Heart right ventricle (tissue), 16 donors: ENCODE measurements at regions not wholly inside any gene's neighbourhood (a gene's known extent, or its start where the extent isn't known, plus 50 kb on each side); places are given as distances from the start of the nearest gene placed in this dataset.
A peak's percentile ranks its signal among the peaks of the same experiment; 100 is the strongest.

Experiments
- ATAC-seq, 8 donors: fragments of 200-7000 bp; cut with Tn5 transposase; one replicate each; pipeline ENCODE4 v1.9.1; 2020; ENCODE audit warnings: mild to moderate bottlenecking in 8 of 8, moderate library complexity in 8 of 8, moderate number of reproducible peaks in 1 of 8
- DNase-seq, 2 donors: peaks; one replicate each; pipeline ENCODE4 v3.0.0-alpha.2; 2020
- H3K27ac ChIP-seq, 10 donors: fragments of 200-600 bp; sonication (generic) in 2 of 10; one replicate each; pipeline versions ENCODE4 v1.5.0 to v1.8.0; 2020 to 2022; ENCODE audit warnings: mild to moderate bottlenecking in 3 of 10
- H3K27me3 ChIP-seq, 7 donors: fragments of 200-600 bp; one replicate each; pipeline ENCODE4 v1.8.0; 2021 to 2022; ENCODE audit warnings: mild to moderate bottlenecking in 2 of 7
- H3K36me3 ChIP-seq, 9 donors: fragments of 200-600 bp; sonication (generic) in 1 of 9; one replicate each; pipeline versions ENCODE4 v1.5.0 to v1.8.0; 2020 to 2022; ENCODE audit warnings: mild to moderate bottlenecking in 2 of 9
- H3K4me1 ChIP-seq, 9 donors: fragments of 200-600 bp; sonication (generic) in 1 of 9; one replicate each; pipeline versions ENCODE4 v1.5.0 to v1.8.0; 2020 to 2022; ENCODE audit warnings: mild to moderate bottlenecking in 4 of 9
- H3K4me3 ChIP-seq, 10 donors: fragments of 200-600 bp; sonication (generic) in 2 of 10; one replicate each; pipeline versions ENCODE4 v1.5.0 to v1.8.0; 2020 to 2022; ENCODE audit warnings: mild to moderate bottlenecking in 7 of 10, moderate library complexity in 2 of 10
- H3K9me3 ChIP-seq, 11 donors: fragments of 200-600 bp in 10 of 11; sonication (generic) in 2 of 11; one replicate each; pipeline versions ENCODE4 v1.5.0 to v1.8.0; 2013 to 2022; ENCODE audit warnings: mild to moderate bottlenecking in 2 of 11, control low read depth in 1 of 11, moderate library complexity in 1 of 11
- CTCF ChIP-seq, 9 donors: fragments of 200-600 bp; sonication (generic) in 2 of 9; IDR thresholded peaks; one replicate each; pipeline versions ENCODE4 v1.5.0 to v1.8.0; 2021 to 2022; ENCODE audit warnings: antibody characterized with exemption in 9 of 9, mild to moderate bottlenecking in 5 of 9, moderate library complexity in 1 of 9
- WGBS, 2 donors: extraction: QIAGEN DNeasy Blood & Tissue Kit; methylation state at CpG; one replicate each; pipeline ENCODE4 v1.1.7; 2013; ENCODE audit warnings: inconsistent platforms in 1 of 2; 5-methylcytosine and 5-hydroxymethylcytosine counted together
- intact Hi-C, 10 donors: fragments of 100-400 bp; cut with DNase I; formaldehyde crosslinking; loops; one replicate each; pipeline versions ENCODE4 v1.11.1 to v1.14.2; 2022
- donor health status: Arrhythmogenic right ventricular cardiomyopathy.
- donor health status: ischemic (EF 13 %, LVEDD 7.1; RV severe dilation, severe dysfunction).
- donor health status: healthy with polysubstance abuse.
- donor health status: DM: no; HTN: yes; CAD: no.
- donor health status: DM: no; HTN: no; CAD: no.
- donor health status: ischemic (EF 25% LVEDD 6.9; RV normal size, moderate dysfunction).
- donor health status: ischemic (EF 25% LVEDD 5.7; RV mildly dilated, moderate dysfunction).
- donor health status: healthy.
- donor health status: DM: yes; HTN: yes; CAD: no.
- donor health status: Ischemic cardiomyopathy.
- donor health status: ischemic (EF 35%, LVEDD 5.7; RV mildly dilated, moderate dysfunction).
- donor health status: nonischemic (EF 11% LVEDD 7.7; RV severe dilation, severe dysfunction).
- donor health status: DM: yes; HTN: yes; CAD: no.
- donor health status: PGD.
- donor health status: ischemic (EF 29% LVEDD 5.4; RV normal size, mild dysfunction).
- donor health status: nonischemic (EF 23%, LVEDD 6.1; RV moderate dilation, normal function).

- no peak for TF ChIP-seq CTCF (IDR thresholded peaks at IDR 0.05)
- no peak for DNase-seq
- ATAC-seq = no peak
- 57 to 61% methylated on average over 8 of the region's 8 CpGs for WGBS, 2 donors
- H3K4me1 ChIP-seq = peaks cover 0 to 4% (median 0%) of the 10 kb centered on the region in 9 donors
- peaks cover 0 to 10% (median 0%) of the 10 kb centered on the region in 7 donors for H3K27me3 ChIP-seq
- no peaks in the 10 kb centered on the region for H3K36me3 ChIP-seq
- H3K9me3 ChIP-seq = no peaks in the 10 kb centered on the region
- intact Hi-C loops = no loop called here
- no peak overlapping the region for H3K4me3 ChIP-seq
- no peak overlapping the region for H3K27ac ChIP-seq
Measured at GRCh38 chr10:128803790-128804189, 663.3 kb upstream of the MGMT start.

- Histone ChIP-seq H3K27me3 (peaks cover 0 to 10% (median 0%) of the 10 kb centered on the region in 7 donors), H3K9me3 (no peaks in the 10 kb centered on the region), H3K4me1 (peaks cover 0 to 4% (median 0%) of the 10 kb centered on the region in 9 donors), H3K4me3 (no peak overlapping the region), H3K36me3 (no peaks in the 10 kb centered on the region), H3K27ac (no peak overlapping the region)
- intact Hi-C loops = no loop called here
- no peak for TF ChIP-seq CTCF (IDR thresholded peaks at IDR 0.05)
- ATAC-seq (no peak), DNase-seq (no peak)
- 80 to 82% methylated on average over 2 of the region's 2 CpGs for WGBS, 2 donors
Measured at GRCh38 chr10:128804411-128804810, 662.6 kb upstream of the MGMT start.

- Histone ChIP-seq H3K4me1 (peaks cover 0 to 5% (median 0%) of the 10 kb centered on the region in 9 donors), H3K36me3 (no peaks in the 10 kb centered on the region), H3K9me3 (no peaks in the 10 kb centered on the region), H3K27ac (no peak overlapping the region), H3K27me3 (peaks cover 0 to 5% (median 0%) of the 10 kb centered on the region in 7 donors), H3K4me3 (no peak overlapping the region)
- 63 to 72% methylated on average over 4 of the region's 4 CpGs for WGBS, 2 donors
- ATAC-seq (peak in 5 of 8 donors; percentile 30 to 75 (median 72)), DNase-seq (no peak)
- intact Hi-C loops = no loop called here
- no peak for TF ChIP-seq CTCF (IDR thresholded peaks at IDR 0.05)
Measured at GRCh38 chr10:128808921-128809440, 658.1 kb upstream of the MGMT start.

GRCh38 chr10:128811511-128811910 is 655.5 kb upstream of the MGMT start:
- WGBS, 2 donors = 85% methylated on average over 10 of the region's 10 CpGs

More at GRCh38 chr10:128811511-128811910, 655.5 kb upstream of the MGMT start:
- Histone ChIP-seq H3K36me3 (no peaks in the 10 kb centered on the region), H3K4me3 (no peak overlapping the region), H3K9me3 (no peaks in the 10 kb centered on the region), H3K27me3 (peaks cover 0 to 5% (median 0%) of the 10 kb centered on the region in 7 donors), H3K27ac (no peak overlapping the region), H3K4me1 (peaks cover 0 to 5% (median 0%) of the 10 kb centered on the region in 9 donors)
- TF ChIP-seq CTCF (IDR thresholded peaks at IDR 0.05) = no peak
- ATAC-seq (no peak), DNase-seq (no peak)
- intact Hi-C loops = no loop called here
